Activated CD8-positive, alpha-beta memory T cell treated with anti-CD3 and anti-CD28 coated beads for 48 hours (primary cell): ENCODE measurements at regions not wholly inside any gene's neighbourhood (a gene's known extent, or its start where the extent isn't known, plus 50 kb on each side); places are given as distances from the start of the nearest gene placed in this dataset.
"Not testable (repeated sequence)": the region's sequence is repeated elsewhere in the genome, so short reads cannot be mapped to it uniquely, and the experiment has no call there.

Experiments used
- DNase-seq, 3 experiments: peaks; one replicate each; pipeline ENCODE4 v3.0.0-alpha.2; 2020; ENCODE audit warnings: low read depth in 2 of 3, low spot score in 2 of 3

DNA sequence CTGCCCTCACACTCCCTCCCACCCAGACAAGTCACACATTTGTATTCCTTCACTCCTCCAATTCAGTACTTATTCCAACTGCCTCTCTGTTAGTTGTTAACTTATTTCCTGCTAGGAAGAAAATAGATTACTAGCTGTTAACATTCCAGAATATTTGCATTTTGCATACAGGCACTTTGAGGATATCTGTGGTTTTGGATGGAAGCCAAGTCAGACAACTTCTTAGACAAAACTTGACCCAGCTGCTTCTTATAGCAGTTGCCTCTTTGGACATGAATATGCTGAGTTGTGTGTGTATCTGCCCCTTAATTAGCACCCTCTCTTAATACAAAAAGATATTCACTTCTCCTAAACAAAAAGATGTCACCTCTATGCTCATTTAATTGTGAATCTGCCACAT lies 1280.6 kb upstream of the ACO1 start:
- DNase-seq: no peak

DNA sequence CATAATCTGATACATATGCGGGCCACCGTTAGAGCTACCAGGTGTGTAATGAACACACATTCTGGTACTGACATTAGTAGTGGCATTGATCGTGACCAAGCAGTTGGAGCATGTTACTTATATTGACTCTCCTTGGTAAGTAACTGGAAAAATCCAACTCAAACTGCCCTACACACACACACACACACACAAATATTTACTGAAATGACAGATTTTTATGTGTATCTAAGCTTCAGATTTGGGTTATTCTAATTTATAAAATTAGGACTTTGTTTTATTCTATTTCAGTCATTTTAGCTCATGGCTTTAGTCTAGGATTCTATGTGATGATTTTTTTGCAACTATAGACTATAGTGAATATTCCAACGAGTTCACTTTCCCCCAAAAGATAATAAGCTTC lies 1280.2 kb upstream of the ACO1 start:
- no peak for DNase-seq

DNA sequence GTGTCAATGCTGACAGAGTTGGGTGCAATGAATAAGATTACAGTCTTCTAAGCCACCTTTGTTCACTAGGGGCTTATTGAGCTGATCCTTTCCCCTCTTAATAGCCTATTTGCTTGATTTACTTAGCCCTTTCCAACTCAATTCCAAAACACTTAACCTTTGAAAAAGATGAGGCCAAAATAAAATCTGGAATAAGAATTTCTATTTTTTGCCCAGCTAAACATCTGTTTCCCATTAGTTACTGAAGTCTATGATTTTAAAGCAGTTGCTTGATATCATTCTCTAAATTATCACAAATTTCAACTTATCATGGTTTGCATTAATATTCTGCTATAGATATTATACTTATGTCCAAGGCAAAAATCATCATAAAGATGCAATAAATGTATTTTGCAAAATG lies 1272.0 kb upstream of the ACO1 start:
- DNase-seq: no peak

DNA sequence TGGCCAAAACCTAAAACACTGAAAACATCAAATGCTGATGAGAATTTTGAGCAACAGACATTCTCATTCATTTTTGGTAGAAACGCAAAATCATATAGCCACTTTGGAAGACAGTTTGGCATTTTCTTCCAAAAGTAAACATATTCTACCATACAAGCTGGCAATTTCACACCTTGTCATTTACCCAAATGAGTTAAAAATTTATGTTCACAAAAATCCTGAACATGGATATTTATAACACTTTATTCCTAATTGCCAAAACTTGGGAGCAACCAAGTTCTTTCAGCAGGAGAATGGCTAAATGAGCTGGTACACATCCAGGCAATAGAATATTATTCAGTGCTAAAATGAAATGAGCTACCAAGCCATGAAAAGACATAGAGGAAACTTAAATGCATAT lies 1270.1 kb upstream of the ACO1 start:
- DNase-seq: no peak

DNA sequence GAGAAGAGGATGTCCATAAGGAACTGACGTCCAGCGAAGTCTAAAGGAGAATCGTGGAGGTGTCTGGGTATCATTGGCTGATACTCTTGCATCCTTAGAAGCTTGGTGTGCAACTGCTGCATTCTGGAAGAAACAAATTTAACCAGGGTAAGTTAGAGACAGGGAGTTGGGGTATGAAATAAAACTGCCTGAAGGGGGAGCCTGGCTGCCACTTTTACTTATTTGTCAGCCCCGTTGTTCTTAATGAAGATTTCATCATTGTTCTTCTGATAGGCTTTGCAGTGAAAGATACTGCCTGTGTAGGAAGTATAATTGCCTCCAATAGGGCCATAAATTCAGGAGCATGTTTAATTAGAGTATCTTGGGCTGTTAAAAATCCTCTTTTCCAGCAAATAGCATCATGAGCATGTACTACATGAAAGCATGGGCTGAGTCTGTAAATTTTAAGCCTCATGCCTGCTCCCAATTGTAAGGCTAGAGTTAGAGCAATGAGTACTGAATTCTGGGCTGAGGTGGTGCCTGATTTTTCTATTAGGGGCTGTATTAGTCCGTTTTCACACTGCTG lies 1264.5 kb upstream of the ACO1 start:
- DNase-seq: no peak

DNA sequence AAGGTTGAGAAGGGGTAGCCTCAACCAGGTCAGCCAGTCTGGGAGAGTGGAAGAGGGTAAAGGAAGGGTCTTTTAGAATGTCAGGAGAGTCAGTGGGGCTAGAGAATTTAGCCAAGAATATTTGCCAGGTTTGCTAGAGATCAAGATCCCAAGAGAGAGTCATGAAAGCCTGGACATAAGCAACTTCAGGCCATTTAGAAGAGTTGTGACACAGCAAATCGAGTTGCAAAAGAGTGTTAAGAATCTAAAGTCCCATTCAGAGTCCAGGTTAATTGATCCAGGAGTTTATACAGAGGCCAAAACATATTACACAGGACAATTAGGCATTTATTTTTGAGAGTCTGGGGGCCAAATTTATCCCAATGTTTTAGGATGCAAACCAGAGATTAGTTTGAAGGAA lies 1260.1 kb upstream of the ACO1 start:
- DNase-seq: no peak

DNA sequence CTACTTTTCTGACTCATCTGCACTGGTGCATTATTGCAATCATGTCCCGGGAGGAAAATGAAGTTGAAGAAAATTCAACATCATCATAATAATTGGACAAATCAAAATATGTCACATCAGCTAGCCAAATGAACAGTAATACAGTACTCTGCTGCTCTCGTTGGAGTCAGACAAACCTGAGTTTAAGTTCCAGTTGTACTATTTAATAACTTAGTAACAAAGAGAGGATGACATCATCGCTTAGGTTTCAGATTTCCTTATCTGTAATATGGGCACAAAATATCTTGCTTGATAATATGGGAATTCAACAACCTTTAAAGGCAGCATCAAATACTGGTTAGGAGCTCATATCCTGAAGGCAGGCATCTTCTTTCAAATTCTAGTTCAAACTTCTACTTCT lies 1248.9 kb upstream of the ACO1 start:
- no peak for DNase-seq

DNA sequence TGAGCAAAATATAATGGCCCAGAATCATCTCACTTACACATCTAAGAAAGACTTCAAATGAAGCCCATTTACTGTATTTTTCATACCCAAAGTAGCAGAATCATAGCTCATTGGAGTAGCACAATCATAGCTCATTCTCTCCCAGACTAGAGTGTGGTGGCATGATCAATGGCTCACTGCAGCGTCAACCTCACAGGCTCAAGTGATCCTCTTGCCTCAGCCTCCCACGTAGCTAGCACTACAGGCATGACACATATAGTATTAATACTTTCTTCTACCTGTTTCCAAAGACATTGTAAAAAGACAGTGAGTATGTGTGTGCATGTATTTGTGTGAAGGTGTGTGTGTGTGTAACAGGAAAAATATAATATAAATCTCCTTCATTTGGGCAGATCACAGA lies 1247.9 kb upstream of the ACO1 start:
- DNase-seq: no peak

DNA sequence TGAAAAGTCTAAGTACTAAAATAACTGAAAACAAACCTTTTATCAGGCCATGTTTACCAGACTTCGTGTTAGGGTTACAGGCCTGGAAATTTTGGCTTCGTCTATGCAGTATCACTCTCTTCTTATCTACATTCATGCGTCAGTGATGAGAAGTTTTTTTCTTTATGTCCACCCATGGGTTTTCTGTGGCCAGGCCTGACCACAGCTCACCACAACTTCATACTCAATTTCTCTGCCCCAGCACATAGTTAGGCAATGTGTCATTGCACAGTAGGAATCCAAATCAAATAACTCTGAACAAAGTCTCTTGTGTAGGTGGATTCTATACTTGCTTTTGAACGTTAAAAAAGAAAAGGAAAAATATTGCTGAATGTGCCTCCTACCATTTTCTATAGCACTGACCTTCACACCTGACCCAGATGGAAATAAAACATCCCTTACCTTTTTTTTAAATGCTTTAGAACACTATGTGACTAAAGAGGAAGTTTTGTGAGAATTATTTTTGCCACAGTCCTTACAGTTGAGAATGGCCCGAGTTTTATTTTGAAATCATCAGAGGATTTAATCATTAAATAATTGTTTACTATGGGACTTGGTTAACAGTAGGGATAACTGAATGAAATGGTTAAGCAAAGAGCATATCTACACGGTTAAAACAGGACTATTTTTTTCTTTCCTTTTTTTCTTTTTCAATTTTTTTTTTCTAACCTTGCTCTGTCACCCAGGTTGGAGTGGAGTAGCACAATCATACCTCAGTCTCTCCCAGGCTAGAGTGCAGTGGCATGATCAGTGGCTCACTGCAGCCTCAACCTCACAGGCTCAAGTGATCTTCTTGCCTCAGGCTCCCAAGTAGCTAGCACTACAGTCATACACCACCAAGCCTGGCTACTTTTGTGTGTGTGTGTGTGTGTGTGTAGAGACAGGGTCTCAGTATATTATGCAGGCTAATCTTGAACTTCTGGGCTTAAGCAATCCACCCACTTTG lies 1247.0 kb upstream of the ACO1 start:
- no peak for DNase-seq

DNA sequence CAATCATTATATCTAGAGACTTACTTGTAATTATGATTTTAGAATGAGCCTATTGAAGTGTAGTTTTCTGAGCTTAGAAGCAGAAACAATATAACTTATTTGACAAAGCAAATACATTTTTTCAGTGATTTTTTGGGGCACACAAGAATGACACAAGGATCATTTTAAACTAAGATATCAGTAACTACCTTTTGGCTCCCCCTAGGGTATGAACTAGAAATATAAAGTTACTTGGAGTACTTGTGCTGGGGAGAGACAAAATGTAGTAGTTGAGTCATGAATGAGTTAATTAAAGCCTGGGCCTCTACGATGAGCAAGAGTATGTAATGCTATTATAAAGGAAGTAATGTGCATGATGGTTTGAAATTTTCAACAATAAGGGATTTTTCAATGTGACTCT lies 1244.1 kb upstream of the ACO1 start:
- no peak for DNase-seq

DNA sequence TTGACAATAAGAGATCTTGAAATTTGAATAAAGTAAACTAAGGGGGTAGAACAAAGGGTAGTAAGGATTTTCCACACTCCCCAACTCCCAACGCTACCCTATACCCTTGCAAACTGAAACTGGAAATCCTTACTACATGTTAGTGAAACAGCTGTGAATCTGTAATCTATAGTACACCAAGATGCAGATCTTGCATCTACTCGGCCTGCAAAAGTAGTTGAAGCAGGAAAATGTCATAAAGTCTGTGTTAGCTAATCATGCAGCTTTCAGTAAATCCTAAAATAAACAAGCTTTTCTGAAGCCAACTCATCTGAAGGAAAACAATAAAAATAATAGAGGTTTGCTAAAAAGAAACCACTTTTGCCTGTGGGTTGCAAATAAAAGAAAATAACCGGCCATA lies 1242.0 kb upstream of the ACO1 start:
- DNase-seq: no peak

DNA sequence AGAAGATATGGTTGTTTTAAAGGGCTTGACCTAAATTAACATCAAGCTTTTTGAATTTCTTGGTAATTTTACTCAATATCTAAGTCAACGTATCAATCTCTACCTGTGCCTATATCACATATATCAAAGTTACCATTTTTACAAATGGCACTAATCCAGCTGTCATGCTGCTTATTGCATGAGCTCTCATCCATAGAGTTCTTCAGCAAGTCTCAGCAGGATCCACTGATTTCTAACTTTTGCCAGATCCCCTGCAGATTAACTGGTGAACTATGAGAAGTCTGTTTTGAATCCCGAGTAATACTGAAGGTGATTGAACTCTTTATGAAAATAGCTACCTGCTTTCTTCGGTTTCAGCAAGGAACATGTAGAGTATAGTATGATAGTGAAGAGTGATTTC lies 1239.8 kb upstream of the ACO1 start:
- DNase-seq: no peak

DNA sequence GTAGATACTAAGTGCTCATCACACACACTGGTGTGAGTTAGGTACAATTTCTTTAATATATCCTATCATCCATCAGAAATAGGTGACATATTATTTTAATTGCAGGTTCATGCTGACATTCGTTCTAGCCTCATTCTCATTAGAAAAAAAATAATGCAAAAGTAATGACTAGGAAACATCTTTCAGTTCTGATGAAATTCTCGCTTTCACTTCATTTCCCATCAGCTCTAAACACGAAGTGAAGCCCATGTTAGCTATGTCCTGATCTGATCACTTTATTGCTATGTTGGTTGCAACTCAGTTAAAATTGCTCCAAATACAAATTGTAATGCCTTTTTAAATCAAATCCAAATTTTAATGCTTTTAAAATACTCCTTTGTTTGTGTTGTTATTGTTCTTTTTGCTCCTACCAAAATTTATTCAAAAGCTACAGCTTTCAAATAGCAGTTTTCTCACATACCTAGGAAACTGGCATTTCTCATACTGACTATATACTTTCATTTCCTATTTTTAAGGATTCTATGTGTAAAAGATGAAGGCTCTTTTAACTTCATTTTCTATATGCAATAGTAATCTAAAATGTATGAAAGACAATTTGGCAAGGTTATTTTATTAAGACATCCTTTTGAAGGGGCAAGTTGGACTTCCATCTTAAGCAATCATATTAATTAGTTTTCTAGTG lies 1237.8 kb upstream of the ACO1 start:
- no peak for DNase-seq

DNA sequence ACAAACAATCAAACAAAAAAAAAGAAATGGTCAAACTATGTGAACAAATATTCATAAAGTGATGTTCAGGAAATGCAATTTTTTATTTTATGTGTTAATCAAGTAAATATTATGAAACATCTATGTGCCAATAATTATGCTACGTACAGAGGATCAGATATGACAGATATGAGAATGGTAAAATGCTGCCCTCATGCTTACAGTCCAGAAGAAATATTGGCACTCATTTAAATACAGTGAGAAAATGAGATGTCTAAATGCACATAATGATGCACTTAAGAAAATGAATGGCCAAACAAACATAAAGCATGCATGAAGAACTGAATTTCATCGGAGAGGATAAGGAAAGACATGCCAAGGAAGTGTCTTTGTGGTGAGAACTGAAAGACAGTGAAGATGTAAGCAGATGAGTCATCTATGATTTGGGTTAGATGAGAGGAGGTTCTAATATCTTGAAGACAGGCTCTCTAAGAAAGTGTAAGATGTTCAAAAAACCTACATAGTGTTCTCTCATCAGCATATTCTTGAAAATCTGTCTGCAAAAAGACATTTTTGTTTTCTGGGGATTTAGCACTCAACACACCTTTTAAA lies 1231.1 kb upstream of the ACO1 start:
- no peak for DNase-seq

DNA sequence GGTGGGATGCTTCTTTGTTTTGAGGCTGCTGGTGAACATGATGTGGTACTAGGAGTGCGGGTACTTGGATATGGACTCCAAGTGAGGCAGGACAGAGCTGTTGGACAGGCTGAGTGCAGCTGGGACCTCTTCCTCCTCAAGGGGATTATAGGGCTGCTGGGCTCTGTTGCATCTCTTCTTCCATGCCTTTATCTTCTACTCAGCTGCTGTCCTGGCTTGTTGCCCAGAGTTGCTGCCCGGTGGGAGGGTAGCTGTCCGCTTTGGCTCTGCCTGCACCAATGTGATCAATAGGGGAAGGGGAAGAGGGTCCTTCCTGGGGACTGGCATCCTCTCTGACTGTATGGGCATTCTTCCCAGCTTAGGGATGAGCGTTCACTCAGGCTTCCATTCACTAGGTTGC lies 1217.9 kb upstream of the ACO1 start:
- no peak for DNase-seq

DNA sequence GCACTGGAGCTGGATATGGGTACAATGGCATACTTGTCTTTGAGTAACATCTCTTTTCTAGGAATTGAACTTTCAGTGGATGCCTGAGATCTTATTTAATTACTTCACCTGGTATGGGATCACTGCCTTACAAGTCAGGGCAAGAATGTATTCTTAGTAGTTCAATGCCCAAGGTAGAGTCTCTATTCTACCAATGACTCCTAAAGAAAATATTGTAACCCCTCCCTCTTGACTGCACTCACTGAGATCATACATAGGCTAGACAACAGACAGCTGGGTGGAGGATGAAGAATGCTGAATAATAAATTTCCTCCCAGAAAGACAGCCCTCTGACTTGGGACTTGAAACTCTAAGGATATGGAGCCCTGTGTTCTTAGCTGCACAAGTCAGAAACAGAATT lies 1216.3 kb upstream of the ACO1 start:
- no peak for DNase-seq

DNA sequence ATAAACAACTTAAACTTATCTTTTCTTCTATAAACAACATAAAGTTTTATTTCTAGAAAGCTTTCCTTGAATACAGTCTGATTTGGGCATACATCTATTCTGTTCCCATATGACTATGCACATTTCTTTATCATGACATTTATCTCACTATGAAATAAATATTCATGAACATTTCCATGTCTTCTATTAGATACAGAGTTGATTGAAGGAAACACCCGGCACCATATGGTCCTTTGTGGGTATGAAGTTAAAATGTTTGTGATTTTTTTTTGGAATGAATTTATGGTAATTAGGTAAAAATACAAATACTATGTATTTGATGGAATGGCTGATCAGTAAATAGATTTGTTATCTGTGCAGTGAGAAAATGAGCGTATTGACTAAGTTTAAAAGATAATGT lies 1209.8 kb upstream of the ACO1 start:
- no peak for DNase-seq

DNA sequence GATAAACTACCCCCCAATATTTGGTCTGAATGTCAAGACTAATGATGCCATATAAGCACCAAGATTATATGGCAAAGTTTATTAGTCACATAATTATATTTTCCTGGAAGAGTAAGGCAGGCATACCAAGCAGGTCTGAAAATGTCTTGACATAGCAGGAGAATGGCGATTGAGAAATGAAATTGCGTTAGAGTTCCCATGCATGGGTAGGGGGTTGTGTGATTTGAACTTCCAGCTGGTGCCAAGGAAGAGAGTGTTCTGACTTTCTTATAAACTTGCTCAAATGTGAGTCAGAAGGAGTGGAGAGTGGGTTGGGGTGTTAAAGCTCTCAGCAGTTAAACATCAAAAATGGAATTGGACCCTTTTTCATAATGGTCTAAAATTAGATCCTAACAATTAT lies 1200.6 kb upstream of the ACO1 start:
- DNase-seq: no peak

DNA sequence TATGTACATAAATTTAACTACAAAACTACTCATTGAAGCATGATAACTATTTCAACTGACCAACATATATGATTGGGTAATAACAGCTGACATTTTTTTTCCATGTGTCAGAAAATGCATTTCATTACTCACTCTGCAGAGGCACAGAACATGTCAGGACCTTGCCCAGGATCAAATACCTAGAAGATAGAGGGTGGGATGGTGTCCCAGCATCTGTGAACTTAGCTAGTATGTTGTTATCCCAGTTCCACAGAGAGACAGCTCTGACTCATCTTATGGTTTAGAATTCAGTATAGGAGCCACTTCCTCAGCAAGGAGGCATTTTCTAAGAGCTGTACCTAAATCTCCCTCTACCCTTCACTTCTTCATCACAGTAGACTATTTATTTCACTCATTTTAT lies 1198.6 kb upstream of the ACO1 start:
- DNase-seq: no peak

DNA sequence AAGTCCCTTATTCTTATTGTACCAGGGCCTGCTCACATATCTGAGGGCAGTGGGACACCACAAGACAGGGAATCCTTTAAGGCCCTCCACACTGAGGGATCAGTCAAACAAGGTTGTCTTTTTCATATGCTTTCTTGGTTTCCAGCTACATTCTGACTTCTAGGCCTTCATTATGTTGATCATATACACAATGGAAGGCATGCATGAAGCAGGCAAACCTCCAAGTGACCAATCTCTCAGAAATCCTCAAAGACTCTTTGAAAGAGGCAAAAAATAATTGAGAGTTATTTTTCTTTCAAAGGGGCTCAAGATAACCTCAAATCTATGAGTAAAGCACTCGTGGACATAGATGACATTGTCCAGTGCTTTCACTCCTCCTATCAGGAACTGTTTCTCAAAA lies 1195.9 kb upstream of the ACO1 start:
- DNase-seq: no peak

DNA sequence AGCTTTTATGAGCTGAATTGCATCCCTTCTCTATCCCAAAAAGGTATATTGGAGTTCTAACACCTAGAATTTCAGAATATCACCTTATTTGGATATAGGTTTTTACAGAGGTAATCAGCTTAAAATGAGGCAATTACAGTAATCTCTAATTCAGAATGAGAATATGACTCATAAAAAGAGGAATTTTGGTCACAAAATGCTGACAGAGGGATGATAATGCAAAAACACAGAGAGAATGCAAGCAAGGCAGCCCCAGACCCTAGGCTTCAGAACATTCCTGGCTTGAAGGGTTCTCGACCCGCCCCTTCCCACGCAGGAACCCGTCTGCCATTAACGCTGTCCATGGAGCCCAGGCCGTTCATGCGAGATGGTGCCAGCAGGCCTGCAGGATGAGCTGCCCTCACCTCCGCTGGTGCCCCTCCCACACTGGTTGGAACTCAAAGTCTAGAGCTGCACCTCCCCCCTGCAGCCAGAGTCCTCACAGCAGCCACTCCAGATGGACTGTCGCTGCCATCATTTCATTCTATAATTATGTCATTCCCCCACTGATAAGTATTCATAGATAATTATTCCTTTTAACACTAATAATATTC lies 1173.4 kb upstream of the ACO1 start:
- DNase-seq: no peak

DNA sequence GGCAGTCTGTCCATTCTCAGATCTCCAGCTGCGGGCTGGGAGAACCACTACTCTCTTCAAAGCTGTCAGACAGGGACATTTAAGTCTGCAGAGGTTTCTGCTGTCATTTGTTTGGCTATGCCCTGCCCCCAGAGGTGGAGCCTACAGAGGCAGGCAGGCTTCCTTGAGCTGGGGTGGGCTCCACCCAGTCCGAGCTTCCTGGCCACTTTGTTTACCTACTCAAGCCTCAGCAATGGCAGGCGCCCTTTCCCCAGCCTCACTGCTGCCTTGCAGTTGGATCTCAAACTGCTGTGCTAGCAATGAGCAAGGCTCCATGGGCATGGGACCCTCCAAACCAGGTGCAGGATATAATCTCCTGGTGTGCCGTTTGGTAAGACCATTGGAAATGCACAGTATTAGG lies 1154.5 kb upstream of the ACO1 start:
- not testable (repeated sequence) for DNase-seq
